Vagina (tissue), 2 donors: ENCODE measurements at regions not wholly inside any gene's neighbourhood (a gene's known extent, or its start where the extent isn't known, plus 50 kb on each side); places are given as distances from the start of the nearest gene placed in this dataset.
"Not testable (repeated sequence)": the region's sequence is repeated elsewhere in the genome, so short reads cannot be mapped to it uniquely, and the experiment has no call there.

Experiments used
- POLR2A ChIP-seq, 2 donors: fragments of 450-650 bp; IDR thresholded peaks; one replicate each; pipeline ENCODE4 v1.6.1; 2017; ENCODE audit warnings: antibody characterized with exemption in 2 of 2, mild to moderate bottlenecking in 2 of 2, moderate library complexity in 2 of 2
- TF ChIP-seq, protein P1 (sequence below), 3 experiments: fragments of 450-650 bp in 2 of 3; fragments of 200-600 bp in 1 of 3; sonication (generic) in 1 of 3; IDR thresholded peaks; one replicate each; pipeline ENCODE4 v1.5.1; 2017 to 2019; ENCODE audit warnings: antibody characterized with exemption in 3 of 3, mild to moderate bottlenecking in 2 of 3, moderate library complexity in 2 of 3

DNA sequence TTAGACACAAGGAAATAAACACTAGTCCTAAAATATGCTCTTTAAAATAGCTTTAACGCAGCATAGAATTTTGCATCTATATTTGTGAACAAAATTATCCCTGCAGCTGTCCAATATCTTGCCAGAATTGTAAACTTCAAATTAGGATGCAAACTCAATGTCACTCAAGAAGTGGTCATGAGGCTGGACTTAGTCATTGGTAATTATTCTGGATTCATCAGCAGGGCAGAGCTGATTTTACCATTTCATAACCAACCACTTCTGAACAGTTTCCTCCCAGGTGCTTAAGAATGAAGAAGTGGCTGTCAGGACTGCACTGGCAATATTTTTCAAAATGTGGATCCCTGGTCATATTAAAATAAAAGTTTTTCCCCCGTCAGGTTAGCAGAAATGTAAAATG is 219.5 kb downstream of the SPATA31A6 start:
- TF ChIP-seq POLR2A (IDR thresholded peaks at IDR 0.05): not testable (repeated sequence)
- TF ChIP-seq, protein P1, sequence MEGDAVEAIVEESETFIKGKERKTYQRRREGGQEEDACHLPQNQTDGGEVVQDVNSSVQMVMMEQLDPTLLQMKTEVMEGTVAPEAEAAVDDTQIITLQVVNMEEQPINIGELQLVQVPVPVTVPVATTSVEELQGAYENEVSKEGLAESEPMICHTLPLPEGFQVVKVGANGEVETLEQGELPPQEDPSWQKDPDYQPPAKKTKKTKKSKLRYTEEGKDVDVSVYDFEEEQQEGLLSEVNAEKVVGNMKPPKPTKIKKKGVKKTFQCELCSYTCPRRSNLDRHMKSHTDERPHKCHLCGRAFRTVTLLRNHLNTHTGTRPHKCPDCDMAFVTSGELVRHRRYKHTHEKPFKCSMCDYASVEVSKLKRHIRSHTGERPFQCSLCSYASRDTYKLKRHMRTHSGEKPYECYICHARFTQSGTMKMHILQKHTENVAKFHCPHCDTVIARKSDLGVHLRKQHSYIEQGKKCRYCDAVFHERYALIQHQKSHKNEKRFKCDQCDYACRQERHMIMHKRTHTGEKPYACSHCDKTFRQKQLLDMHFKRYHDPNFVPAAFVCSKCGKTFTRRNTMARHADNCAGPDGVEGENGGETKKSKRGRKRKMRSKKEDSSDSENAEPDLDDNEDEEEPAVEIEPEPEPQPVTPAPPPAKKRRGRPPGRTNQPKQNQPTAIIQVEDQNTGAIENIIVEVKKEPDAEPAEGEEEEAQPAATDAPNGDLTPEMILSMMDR (IDR thresholded peaks at IDR 0.05): not testable (repeated sequence)
